Keratinocyte (primary cell): ENCODE measurements at regions not wholly inside any gene's neighbourhood (a gene's known extent, or its start where the extent isn't known, plus 50 kb on each side); places are given as distances from the start of the nearest gene placed in this dataset.

Experiments
- DNase-seq: peaks from one replicate; pipeline ENCODE4 v3.0.0-alpha.2; 2011; ENCODE audit warnings: low read depth, missing footprints, low spot score
- FAIRE-seq: peaks from 2 replicates; lab custom pipeline; 2011; peaks lifted over from hg19 to GRCh38; lab: Jason Lieb, UNC
- H2AFZ ChIP-seq: 2 replicates; pipeline ENCODE4 v1.6.0; 2012; ENCODE audit warnings: low read length, control low read depth, inconsistent platforms; ENCODE audit not compliant: control insufficient read depth
- H3K27ac ChIP-seq: 2 replicates; pipeline ENCODE4 v1.5.1; 2011; ENCODE audit warnings: low read length; ENCODE audit not compliant: control insufficient read depth, insufficient read depth
- H3K27me3 ChIP-seq: 3 replicates; pipeline ENCODE4 v1.6.0; 2011; ENCODE audit warnings: low read length; ENCODE audit not compliant: control insufficient read depth, insufficient read depth; ENCODE audit errors: extremely low read depth
- H3K36me3 ChIP-seq, 2 experiments: 2 replicates in 1 of 2; 3 replicates in 1 of 2; pipeline ENCODE4 v1.5.1; 2011; ENCODE audit warnings: low read length in 2 of 2, mild to moderate bottlenecking in 1 of 2; ENCODE audit not compliant: control insufficient read depth in 2 of 2, insufficient read depth in 2 of 2; ENCODE audit errors: extremely low read depth in 1 of 2
- H3K4me1 ChIP-seq: 3 replicates; pipeline ENCODE4 v1.5.1; 2011; ENCODE audit warnings: low read length; ENCODE audit not compliant: control insufficient read depth, insufficient read depth; ENCODE audit errors: extremely low read depth
- H3K4me2 ChIP-seq: 3 replicates; pipeline ENCODE4 v1.6.0; 2011; ENCODE audit warnings: low read depth, low read length; ENCODE audit not compliant: control insufficient read depth, insufficient read depth; ENCODE audit errors: extremely low read depth
- H3K4me3 ChIP-seq, 3 experiments: fragments of 200-600 bp in 1 of 3; sonication (generic) in 1 of 3; 2 replicates in 2 of 3; 3 replicates in 1 of 3; pipeline ENCODE4 v1.5.1; 2011 to 2016; ENCODE audit warnings: low read length in 3 of 3, mild to moderate bottlenecking in 3 of 3, control low read depth in 2 of 3, inconsistent platforms in 1 of 3, low read depth in 1 of 3, mixed read lengths in 1 of 3, mixed run types in 1 of 3, moderate library complexity in 1 of 3; ENCODE audit not compliant: control insufficient read depth in 2 of 3, insufficient read depth in 2 of 3; ENCODE audit errors: extremely low read depth in 1 of 3
- H3K79me2 ChIP-seq: 2 replicates; pipeline ENCODE4 v1.6.0; 2012; ENCODE audit warnings: low read length; ENCODE audit not compliant: control insufficient read depth, insufficient read depth
- H3K9ac ChIP-seq: 3 replicates; pipeline ENCODE4 v1.6.0; 2011; ENCODE audit warnings: low read length; ENCODE audit not compliant: control insufficient read depth, insufficient read depth; ENCODE audit errors: extremely low read depth
- H3K9me1 ChIP-seq: 3 replicates; pipeline ENCODE4 v1.6.0; 2011; ENCODE audit warnings: low read length; ENCODE audit not compliant: control insufficient read depth, insufficient read depth; ENCODE audit errors: extremely low read depth
- H3K9me3 ChIP-seq: 2 replicates; pipeline ENCODE4 v1.5.1; 2012; ENCODE audit warnings: low read depth, low read length; ENCODE audit not compliant: control insufficient read depth
- H4K20me1 ChIP-seq: 3 replicates; pipeline ENCODE4 v1.6.0; 2011; ENCODE audit warnings: low read length; ENCODE audit not compliant: control insufficient read depth, insufficient read depth; ENCODE audit errors: extremely low read depth
- CTCF ChIP-seq, 3 experiments: IDR thresholded peaks in 1 of 3; conservative IDR thresholded peaks in 1 of 3; optimal IDR thresholded peaks in 1 of 3; 2 replicates in 2 of 3; 3 replicates in 1 of 3; pipeline versions ENCODE3 to v1.5.1; 2011; ENCODE audit warnings: low read length in 3 of 3, mild to moderate bottlenecking in 3 of 3, moderate library complexity in 2 of 3, control low read depth in 1 of 3, inconsistent platforms in 1 of 3; ENCODE audit not compliant: insufficient read depth in 2 of 3; ENCODE audit errors: extremely low read depth in 1 of 3
- EZH2 ChIP-seq: IDR thresholded peaks from one replicate; pipeline ENCODE4 v1.6.1; 2012; ENCODE audit warnings: inconsistent platforms, mild to moderate bottlenecking, low read length, moderate library complexity
- dilution Hi-C: fragments of 300-500 bp; cut with MboI; formaldehyde crosslinking; loops from one replicate; pipeline ENCODE4 v1.7.0; 2020; ENCODE audit warnings: low sequenced_read_pairs; ENCODE audit not compliant: extremely low pct_ligation_motif_present

GRCh38 chr3:88626456-88627120 is 476.8 kb downstream of the C3orf38 start:
- no peak for FAIRE-seq
- Histone ChIP-seq H4K20me1 (no peaks in the 10 kb centered on the region), H3K9me1 (no peaks in the 10 kb centered on the region), H3K27ac (no peak overlapping the region), H3K9ac (no peak overlapping the region), H3K4me3 (no peak overlapping the region), H3K27me3 (no peaks in the 10 kb centered on the region), H3K4me2 (no peak overlapping the region), H3K79me2 (no peaks in the 10 kb centered on the region), H3K4me1 (no peaks in the 10 kb centered on the region), H3K36me3 (no peaks in the 10 kb centered on the region), H2AFZ (no peak overlapping the region), H3K9me3 (no peaks in the 10 kb centered on the region)
- dilution Hi-C loops: no loop called here
- DNase-seq: no peak
- TF ChIP-seq CTCF (optimal IDR thresholded peaks at IDR 0.05 in 1 of 3, IDR thresholded peaks at IDR 0.05 in 1 of 3, conservative IDR thresholded peaks at IDR 0.05 in 1 of 3; ENCODE audit: extremely low read depth in 1 of 3, insufficient read depth in 2 of 3, low read length in 3 of 3): no peak
- TF ChIP-seq EZH2: no peak

GRCh38 chr3:88628901-88629300 is 478.5 kb upstream of the EPHA3 start:
- no peaks in the 10 kb centered on the region for H3K9me3 ChIP-seq
- no peak for FAIRE-seq

More at GRCh38 chr3:88628901-88629300, 478.5 kb upstream of the EPHA3 start:
- TF ChIP-seq EZH2: no peak
- no peak for TF ChIP-seq CTCF (optimal IDR thresholded peaks at IDR 0.05 in 1 of 3, IDR thresholded peaks at IDR 0.05 in 1 of 3, conservative IDR thresholded peaks at IDR 0.05 in 1 of 3; ENCODE audit: extremely low read depth in 1 of 3, insufficient read depth in 2 of 3, low read length in 3 of 3)
- Histone ChIP-seq H3K4me1 (no peaks in the 10 kb centered on the region), H3K9ac (no peak overlapping the region), H3K4me2 (no peak overlapping the region), H3K27ac (no peak overlapping the region), H2AFZ (no peak overlapping the region), H3K79me2 (no peaks in the 10 kb centered on the region), H4K20me1 (no peaks in the 10 kb centered on the region), H3K36me3 (no peaks in the 10 kb centered on the region), H3K9me1 (no peaks in the 10 kb centered on the region), H3K4me3 (no peak overlapping the region), H3K27me3 (no peaks in the 10 kb centered on the region)
- DNase-seq: no peak
- dilution Hi-C loops: no loop called here
